ENCODE measurements at regions not wholly inside any gene's neighbourhood (a gene's known extent, or its start where the extent isn't known, plus 50 kb on each side); places are given as distances from the start of the nearest gene placed in this dataset.

- Histone ChIP-seq H3K9me3 (ENCODE audit: control insufficient read depth in 3 of 3, low read length in 3 of 3) (no peaks in the 10 kb centered on the region), H3K27me3 (ENCODE audit: control insufficient read depth in 3 of 3, insufficient read depth in 3 of 3, low read length in 3 of 3) (no peaks in the 10 kb centered on the region), H3K36me3 (ENCODE audit: control insufficient read depth in 3 of 3, insufficient read depth in 3 of 3, low read length in 3 of 3) (no peaks in the 10 kb centered on the region), H3K9ac (ENCODE audit: low read depth in 1 of 3, low read length in 3 of 3) (no peak overlapping the region), H3K4me1 (ENCODE audit: control insufficient read depth in 3 of 3, insufficient read depth in 3 of 3, low read length in 3 of 3) (no peaks in the 10 kb centered on the region), H3K27ac (ENCODE audit: low read depth, low read length) (no peak overlapping the region), H3K4me3 (ENCODE audit: low read length in 3 of 3) (no peak overlapping the region)
Observed at GRCh38 chr2:53475766-53476165, 291.8 kb upstream of the CHAC2 start.

GRCh38 chr2:53475321-53475720, 292.3 kb upstream of the CHAC2 start:
- no peaks in the 10 kb centered on the region for H3K4me1 ChIP-seq (ENCODE audit: control insufficient read depth in 3 of 3, insufficient read depth in 3 of 3, low read length in 3 of 3)
- no peaks in the 10 kb centered on the region for H3K27me3 ChIP-seq (ENCODE audit: control insufficient read depth in 3 of 3, insufficient read depth in 3 of 3, low read length in 3 of 3)

GRCh38 chr2:53474914-53475313, 292.7 kb upstream of the CHAC2 start:
- Histone ChIP-seq H3K27ac (ENCODE audit: low read depth, low read length) (no peak overlapping the region), H3K9me3 (ENCODE audit: control insufficient read depth in 3 of 3, low read length in 3 of 3) (no peaks in the 10 kb centered on the region), H3K36me3 (ENCODE audit: control insufficient read depth in 3 of 3, insufficient read depth in 3 of 3, low read length in 3 of 3) (no peaks in the 10 kb centered on the region), H3K9ac (ENCODE audit: low read depth in 1 of 3, low read length in 3 of 3) (no peak overlapping the region), H3K4me3 (ENCODE audit: low read length in 3 of 3) (no peak overlapping the region), H3K27me3 (ENCODE audit: control insufficient read depth in 3 of 3, insufficient read depth in 3 of 3, low read length in 3 of 3) (no peaks in the 10 kb centered on the region), H3K4me1 (ENCODE audit: control insufficient read depth in 3 of 3, insufficient read depth in 3 of 3, low read length in 3 of 3) (no peaks in the 10 kb centered on the region)

More at GRCh38 chr2:53475321-53475720, 292.3 kb upstream of the CHAC2 start:
- Histone ChIP-seq H3K4me3 (ENCODE audit: low read length in 3 of 3) (no peak overlapping the region), H3K9me3 (ENCODE audit: control insufficient read depth in 3 of 3, low read length in 3 of 3) (no peaks in the 10 kb centered on the region), H3K27ac (ENCODE audit: low read depth, low read length) (no peak overlapping the region), H3K36me3 (ENCODE audit: control insufficient read depth in 3 of 3, insufficient read depth in 3 of 3, low read length in 3 of 3) (no peaks in the 10 kb centered on the region), H3K9ac (ENCODE audit: low read depth in 1 of 3, low read length in 3 of 3) (no peak overlapping the region)

DNA sequence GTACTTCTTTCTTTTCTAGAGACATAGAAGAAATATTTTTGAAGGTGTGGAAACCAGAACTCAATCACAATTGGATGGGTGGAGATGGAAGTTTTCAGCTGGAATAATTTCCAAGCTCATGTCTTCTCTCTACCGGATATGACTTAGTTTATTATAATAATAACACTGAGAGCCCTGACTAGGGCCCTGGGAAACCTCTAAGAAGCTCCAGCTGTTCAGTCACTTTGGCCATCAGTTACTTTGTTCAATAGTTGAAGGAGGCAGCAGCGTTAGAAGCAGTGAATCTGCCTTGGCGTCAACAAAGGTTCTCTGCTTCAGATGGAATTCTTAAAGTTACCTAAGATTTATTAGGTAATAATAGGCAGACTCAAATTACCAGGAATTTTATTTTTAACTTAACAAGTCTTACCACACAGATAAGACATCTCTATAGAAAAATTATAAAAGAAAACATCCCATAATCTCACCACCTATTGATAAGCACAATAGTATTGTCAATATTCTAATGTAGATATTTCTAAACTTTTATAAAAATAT, 293.8 kb upstream of the CHAC2 start:
- Histone ChIP-seq H3K9me3 (ENCODE audit: control insufficient read depth in 3 of 3, low read length in 3 of 3) (no peaks in the 10 kb centered on the region), H3K27ac (ENCODE audit: low read depth, low read length) (no peak overlapping the region), H3K4me1 (ENCODE audit: control insufficient read depth in 3 of 3, insufficient read depth in 3 of 3, low read length in 3 of 3) (no peaks in the 10 kb centered on the region), H3K27me3 (ENCODE audit: control insufficient read depth in 3 of 3, insufficient read depth in 3 of 3, low read length in 3 of 3) (no peaks in the 10 kb centered on the region), H3K9ac (ENCODE audit: low read depth in 1 of 3, low read length in 3 of 3) (no peak overlapping the region), H3K4me3 (ENCODE audit: low read length in 3 of 3) (no peak overlapping the region), H3K36me3 (ENCODE audit: control insufficient read depth in 3 of 3, insufficient read depth in 3 of 3, low read length in 3 of 3) (no peaks in the 10 kb centered on the region)

- Histone ChIP-seq H3K4me1 (ENCODE audit: control insufficient read depth in 3 of 3, insufficient read depth in 3 of 3, low read length in 3 of 3) (no peaks in the 10 kb centered on the region), H3K36me3 (ENCODE audit: control insufficient read depth in 3 of 3, insufficient read depth in 3 of 3, low read length in 3 of 3) (no peaks in the 10 kb centered on the region), H3K27me3 (ENCODE audit: control insufficient read depth in 3 of 3, insufficient read depth in 3 of 3, low read length in 3 of 3) (no peaks in the 10 kb centered on the region), H3K9ac (ENCODE audit: low read depth in 1 of 3, low read length in 3 of 3) (no peak overlapping the region), H3K4me3 (ENCODE audit: low read length in 3 of 3) (no peak overlapping the region), H3K9me3 (ENCODE audit: control insufficient read depth in 3 of 3, low read length in 3 of 3) (no peaks in the 10 kb centered on the region), H3K27ac (ENCODE audit: low read depth, low read length) (no peak overlapping the region)
Observed at GRCh38 chr2:53473236-53473635, 294.4 kb upstream of the CHAC2 start.

GRCh38 chr2:53467467-53468180, 300.0 kb upstream of the CHAC2 start:
- no peak overlapping the region for H3K4me3 ChIP-seq (ENCODE audit: low read length in 3 of 3)
- no peak overlapping the region for H3K27ac ChIP-seq (ENCODE audit: low read depth, low read length)
- H3K9me3 ChIP-seq (ENCODE audit: control insufficient read depth in 3 of 3, low read length in 3 of 3) = no peaks in the 10 kb centered on the region
- H3K4me1 ChIP-seq (ENCODE audit: control insufficient read depth in 3 of 3, insufficient read depth in 3 of 3, low read length in 3 of 3) = peaks cover 0 to 4% (median 0%) of the 10 kb centered on the region in 3 donors
- no peaks in the 10 kb centered on the region for H3K27me3 ChIP-seq (ENCODE audit: control insufficient read depth in 3 of 3, insufficient read depth in 3 of 3, low read length in 3 of 3)
- no peaks in the 10 kb centered on the region for H3K36me3 ChIP-seq (ENCODE audit: control insufficient read depth in 3 of 3, insufficient read depth in 3 of 3, low read length in 3 of 3)
- no peak overlapping the region for H3K9ac ChIP-seq (ENCODE audit: low read depth in 1 of 3, low read length in 3 of 3)

DNA sequence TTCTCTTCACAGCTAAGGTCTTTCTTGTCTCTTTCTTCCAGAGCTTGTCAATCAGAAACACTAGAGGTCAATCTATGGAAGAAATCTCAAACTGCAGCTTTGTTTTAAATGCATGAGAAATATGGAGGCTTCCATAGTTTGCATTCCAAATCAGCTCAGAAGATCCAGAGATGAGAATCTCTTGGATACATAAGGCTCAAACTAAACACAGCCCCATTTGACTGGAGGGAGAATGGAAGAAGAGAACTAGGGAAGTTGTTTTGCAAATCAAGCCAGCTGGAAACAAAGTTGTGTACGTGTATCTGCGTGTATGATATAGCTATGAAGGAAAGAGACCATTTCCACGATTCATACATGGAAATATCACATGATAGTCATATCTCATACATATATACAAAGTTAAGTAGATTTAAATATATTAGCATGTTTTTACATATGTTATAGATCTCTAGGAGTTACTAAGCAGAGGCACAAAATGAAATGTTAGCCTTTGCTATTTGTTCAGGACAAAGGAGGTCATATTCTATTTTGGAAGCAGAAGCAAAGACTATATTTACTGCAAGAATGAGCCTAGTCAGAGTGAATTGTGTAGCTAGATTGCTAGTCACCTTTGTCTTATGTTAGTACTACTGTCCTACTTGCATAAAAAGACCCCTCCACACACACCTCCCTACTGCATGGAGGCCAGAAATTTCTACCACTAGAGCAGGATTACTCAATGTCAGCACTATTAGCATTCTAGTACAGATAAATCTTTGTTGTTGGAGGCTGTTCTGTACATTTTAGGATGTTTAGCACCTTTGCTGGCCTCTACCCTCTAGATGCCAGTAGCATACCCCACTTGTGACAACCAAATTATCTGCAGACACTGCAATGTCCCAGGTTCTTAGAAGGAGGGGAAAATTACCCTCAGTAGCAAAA, 303.5 kb upstream of the CHAC2 start:
- peaks cover 0 to 4% (median 0%) of the 10 kb centered on the region in 3 donors for H3K4me1 ChIP-seq (ENCODE audit: control insufficient read depth in 3 of 3, insufficient read depth in 3 of 3, low read length in 3 of 3)
- H3K9me3 ChIP-seq (ENCODE audit: control insufficient read depth in 3 of 3, low read length in 3 of 3) = no peaks in the 10 kb centered on the region
- no peak overlapping the region for H3K27ac ChIP-seq (ENCODE audit: low read depth, low read length)
- H3K36me3 ChIP-seq (ENCODE audit: control insufficient read depth in 3 of 3, insufficient read depth in 3 of 3, low read length in 3 of 3) = no peaks in the 10 kb centered on the region
- H3K27me3 ChIP-seq (ENCODE audit: control insufficient read depth in 3 of 3, insufficient read depth in 3 of 3, low read length in 3 of 3) = no peaks in the 10 kb centered on the region
- H3K4me3 ChIP-seq (ENCODE audit: low read length in 3 of 3) = no peak overlapping the region
- H3K9ac ChIP-seq (ENCODE audit: low read depth in 1 of 3, low read length in 3 of 3) = no peak overlapping the region

DNA sequence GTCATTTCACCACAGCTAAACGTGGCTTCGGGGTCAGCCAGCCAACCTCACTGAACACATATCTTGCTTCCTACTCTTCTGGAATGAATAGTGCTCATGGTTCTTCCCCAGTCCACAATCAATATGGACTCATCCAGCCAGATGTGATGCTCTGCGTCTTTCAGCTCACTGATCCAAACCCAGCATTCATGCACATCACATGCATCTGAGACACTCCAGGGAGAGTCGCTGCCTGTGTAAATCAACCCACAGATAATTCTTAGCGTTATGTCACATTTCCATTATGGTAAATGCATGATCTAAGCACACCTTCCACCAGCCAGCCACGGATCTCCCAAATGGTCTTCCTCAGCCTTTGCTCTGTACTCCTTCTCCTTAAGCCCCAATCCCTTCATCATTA, 306.7 kb upstream of the CHAC2 start:
- peaks cover 0 to 4% (median 0%) of the 10 kb centered on the region in 3 donors for H3K4me1 ChIP-seq (ENCODE audit: control insufficient read depth in 3 of 3, insufficient read depth in 3 of 3, low read length in 3 of 3)
- H3K9me3 ChIP-seq (ENCODE audit: control insufficient read depth in 3 of 3, low read length in 3 of 3) = no peaks in the 10 kb centered on the region
- H3K9ac ChIP-seq (ENCODE audit: low read depth in 1 of 3, low read length in 3 of 3) = no peak overlapping the region
- H3K36me3 ChIP-seq (ENCODE audit: control insufficient read depth in 3 of 3, insufficient read depth in 3 of 3, low read length in 3 of 3) = no peaks in the 10 kb centered on the region
- H3K27me3 ChIP-seq (ENCODE audit: control insufficient read depth in 3 of 3, insufficient read depth in 3 of 3, low read length in 3 of 3) = no peaks in the 10 kb centered on the region
- no peak overlapping the region for H3K27ac ChIP-seq (ENCODE audit: low read depth, low read length)
- H3K4me3 ChIP-seq (ENCODE audit: low read length in 3 of 3) = no peak overlapping the region

DNA sequence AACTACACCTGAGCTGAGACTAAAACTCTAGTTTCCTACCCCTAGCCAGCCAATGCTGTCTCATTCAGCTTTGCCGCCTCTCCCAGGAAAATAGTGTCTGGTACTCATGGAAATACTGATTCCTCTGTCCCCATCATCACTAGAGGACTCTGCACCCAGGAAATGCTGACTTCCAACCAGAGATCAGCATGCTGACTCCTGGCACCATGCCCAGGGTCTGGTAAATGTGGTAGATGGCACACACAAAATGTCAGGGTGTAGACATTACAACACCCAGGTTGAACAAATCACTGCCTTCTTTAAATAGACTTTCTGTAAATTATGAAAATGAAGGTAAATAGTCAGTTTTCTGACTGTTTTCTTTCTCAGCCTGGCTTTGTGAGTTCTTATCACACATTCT, 307.3 kb upstream of the CHAC2 start:
- Histone ChIP-seq H3K4me3 (ENCODE audit: low read length in 3 of 3) (no peak overlapping the region), H3K36me3 (ENCODE audit: control insufficient read depth in 3 of 3, insufficient read depth in 3 of 3, low read length in 3 of 3) (no peaks in the 10 kb centered on the region), H3K27ac (ENCODE audit: low read depth, low read length) (no peak overlapping the region), H3K9ac (ENCODE audit: low read depth in 1 of 3, low read length in 3 of 3) (no peak overlapping the region), H3K4me1 (ENCODE audit: control insufficient read depth in 3 of 3, insufficient read depth in 3 of 3, low read length in 3 of 3) (peaks cover 0 to 4% (median 0%) of the 10 kb centered on the region in 3 donors), H3K27me3 (ENCODE audit: control insufficient read depth in 3 of 3, insufficient read depth in 3 of 3, low read length in 3 of 3) (no peaks in the 10 kb centered on the region), H3K9me3 (ENCODE audit: control insufficient read depth in 3 of 3, low read length in 3 of 3) (no peaks in the 10 kb centered on the region)

DNA sequence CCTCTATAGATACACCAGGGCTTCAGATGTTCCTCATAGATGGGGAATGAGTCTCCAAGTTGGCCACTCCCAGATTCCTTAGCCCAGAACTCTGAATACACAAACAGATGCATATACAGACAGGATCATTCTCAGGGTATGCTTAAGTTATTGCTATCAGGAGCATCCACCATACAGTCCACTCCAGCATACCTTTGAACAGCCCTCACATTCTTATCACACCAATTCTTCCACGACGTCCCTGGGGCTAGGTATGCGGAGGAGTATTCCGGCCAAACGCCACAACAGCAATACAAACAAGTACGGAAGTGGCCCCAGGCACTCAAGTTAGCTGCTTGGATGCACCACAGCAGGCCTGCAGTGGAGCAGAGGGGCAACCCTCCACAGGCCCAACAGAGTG, 312.5 kb upstream of the CHAC2 start:
- Histone ChIP-seq H3K36me3 (ENCODE audit: control insufficient read depth in 3 of 3, insufficient read depth in 3 of 3, low read length in 3 of 3) (no peaks in the 10 kb centered on the region), H3K27ac (ENCODE audit: low read depth, low read length) (no peak overlapping the region), H3K4me1 (ENCODE audit: control insufficient read depth in 3 of 3, insufficient read depth in 3 of 3, low read length in 3 of 3) (peaks cover 4 to 10% (median 6%) of the 10 kb centered on the region in 3 donors), H3K9ac (ENCODE audit: low read depth in 1 of 3, low read length in 3 of 3) (no peak overlapping the region), H3K4me3 (ENCODE audit: low read length in 3 of 3) (no peak overlapping the region), H3K27me3 (ENCODE audit: control insufficient read depth in 3 of 3, insufficient read depth in 3 of 3, low read length in 3 of 3) (no peaks in the 10 kb centered on the region), H3K9me3 (ENCODE audit: control insufficient read depth in 3 of 3, low read length in 3 of 3) (no peaks in the 10 kb centered on the region)
